CD4-positive, alpha-beta T cell treated with Interleukin-21 for 1 hour (primary cell): ENCODE measurements at regions not wholly inside any gene's neighbourhood (a gene's known extent, or its start where the extent isn't known, plus 50 kb on each side); places are given as distances from the start of the nearest gene placed in this dataset.
"Not testable (repeated sequence)": the region's sequence is repeated elsewhere in the genome, so short reads cannot be mapped to it uniquely, and the experiment has no call there.

Source experiments
- DNase-seq: peaks from one replicate; pipeline ENCODE4 v3.0.0-alpha.2; 2020

GRCh38 chr11:87455180-87455579 is 417.4 kb downstream of the TMEM135 start:
- DNase-seq = no peak

- DNase-seq = no peak
Measured at GRCh38 chr11:87454241-87454640, 416.5 kb downstream of the TMEM135 start.

- no peak for DNase-seq
Measured at GRCh38 chr11:87453531-87454089, 415.9 kb downstream of the TMEM135 start.

- DNase-seq = not testable (repeated sequence)
Measured at GRCh38 chr11:87452025-87452424, 414.3 kb downstream of the TMEM135 start.

- no peak for DNase-seq
Measured at GRCh38 chr11:87451395-87451794, 413.7 kb downstream of the TMEM135 start.

GRCh38 chr11:87447606-87448005 is 409.9 kb downstream of the TMEM135 start:
- DNase-seq = no peak

- no peak for DNase-seq
Measured at GRCh38 chr11:87444993-87445392, 407.3 kb downstream of the TMEM135 start.

- DNase-seq = no peak
Measured at GRCh38 chr11:87443707-87444106, 406.0 kb downstream of the TMEM135 start.

- no peak for DNase-seq
Measured at GRCh38 chr11:87440076-87440770, 402.5 kb downstream of the TMEM135 start.

GRCh38 chr11:87438416-87438815 is 400.7 kb downstream of the TMEM135 start:
- DNase-seq = no peak

- DNase-seq = no peak
Measured at GRCh38 chr11:87437844-87438223, 400.1 kb downstream of the TMEM135 start.

- no peak for DNase-seq
Measured at GRCh38 chr11:87437133-87437843, 399.6 kb downstream of the TMEM135 start.

- no peak for DNase-seq
Measured at GRCh38 chr11:87432022-87432421, 394.3 kb downstream of the TMEM135 start.

- no peak for DNase-seq
Measured at GRCh38 chr11:87431392-87431791, 393.7 kb downstream of the TMEM135 start.

GRCh38 chr11:87430821-87431220 is 393.1 kb downstream of the TMEM135 start:
- DNase-seq = no peak

GRCh38 chr11:87429996-87430395 is 392.3 kb downstream of the TMEM135 start:
- no peak for DNase-seq

GRCh38 chr11:87428266-87428665 is 390.5 kb downstream of the TMEM135 start:
- DNase-seq = no peak

GRCh38 chr11:87425943-87426342 is 388.2 kb downstream of the TMEM135 start:
- DNase-seq = no peak

- no peak for DNase-seq
Measured at GRCh38 chr11:87425391-87425790, 387.7 kb downstream of the TMEM135 start.

GRCh38 chr11:87423161-87423560 is 385.4 kb downstream of the TMEM135 start:
- no peak for DNase-seq

- DNase-seq = no peak
Measured at GRCh38 chr11:87422566-87422965, 384.8 kb downstream of the TMEM135 start.

GRCh38 chr11:87421422-87421821 is 383.7 kb downstream of the TMEM135 start:
- peak; percentile 51 for DNase-seq

- DNase-seq = no peak
Measured at GRCh38 chr11:87417951-87418350, 380.2 kb downstream of the TMEM135 start.

- DNase-seq = no peak
Measured at GRCh38 chr11:87405843-87406242, 368.1 kb downstream of the TMEM135 start.
